Right kidney (tissue), 1 donor: ENCODE measurements at regions not wholly inside any gene's neighbourhood (a gene's known extent, or its start where the extent isn't known, plus 50 kb on each side); places are given as distances from the start of the nearest gene placed in this dataset.

Experiments used
- DNase-seq: peaks from one replicate; pipeline ENCODE4 v3.0.0-alpha.2; 2016

GRCh38 chr7:67422601-67423000 lies 426.0 kb downstream of the TYW1 start:
- no peak for DNase-seq

GRCh38 chr7:67423065-67423464 lies 426.4 kb downstream of the TYW1 start:
- DNase-seq, result no peak

GRCh38 chr7:67426654-67427053 lies 430.0 kb downstream of the TYW1 start:
- no peak for DNase-seq

- no peak for DNase-seq
Observed at GRCh38 chr7:67429735-67430134, 433.1 kb downstream of the TYW1 start.

- DNase-seq, result no peak
Observed at GRCh38 chr7:67432536-67433234, 436.1 kb downstream of the TYW1 start.

GRCh38 chr7:67435894-67436535 lies 439.4 kb downstream of the TYW1 start:
- no peak for DNase-seq

GRCh38 chr7:67438198-67438882 lies 441.7 kb downstream of the TYW1 start:
- DNase-seq, result no peak

GRCh38 chr7:67438913-67439505 lies 442.4 kb downstream of the TYW1 start:
- DNase-seq, result no peak

GRCh38 chr7:67440321-67440720 lies 443.7 kb downstream of the TYW1 start:
- DNase-seq, result no peak

GRCh38 chr7:67445728-67446127 lies 449.1 kb downstream of the TYW1 start:
- no peak for DNase-seq

- no peak for DNase-seq
Observed at GRCh38 chr7:67447297-67447696, 450.7 kb downstream of the TYW1 start.

GRCh38 chr7:67448271-67448670 lies 451.6 kb downstream of the TYW1 start:
- no peak for DNase-seq

GRCh38 chr7:67450171-67450570 lies 453.5 kb downstream of the TYW1 start:
- no peak for DNase-seq

GRCh38 chr7:67451306-67451705 lies 454.7 kb downstream of the TYW1 start:
- DNase-seq, result no peak

GRCh38 chr7:67452516-67453026 lies 455.9 kb downstream of the TYW1 start:
- no peak for DNase-seq

GRCh38 chr7:67453580-67454380 lies 457.1 kb downstream of the TYW1 start:
- DNase-seq, result no peak

GRCh38 chr7:67455508-67455907 lies 458.9 kb downstream of the TYW1 start:
- no peak for DNase-seq

GRCh38 chr7:67462781-67463191 lies 466.2 kb downstream of the TYW1 start:
- peak; percentile 57 for DNase-seq

GRCh38 chr7:67463316-67463715 lies 466.7 kb downstream of the TYW1 start:
- DNase-seq, result no peak

- DNase-seq, result no peak
Observed at GRCh38 chr7:67463983-67464382, 467.4 kb downstream of the TYW1 start.

GRCh38 chr7:67466109-67466508 lies 469.5 kb downstream of the TYW1 start:
- DNase-seq, result no peak

- peak; percentile 45 for DNase-seq
Observed at GRCh38 chr7:67470256-67470751, 473.7 kb downstream of the TYW1 start.
